Endothelial cell of umbilical vein (primary cell): ENCODE measurements at regions not wholly inside any gene's neighbourhood (a gene's known extent, or its start where the extent isn't known, plus 50 kb on each side); places are given as distances from the start of the nearest gene placed in this dataset.

Experiments
- EZH2 ChIP-seq: IDR thresholded peaks from 2 replicates; pipeline ENCODE4 v1.6.1; 2012; ENCODE audit warnings: borderline replicate concordance, low read depth, mild to moderate bottlenecking, moderate library complexity, low read length, inconsistent platforms; ENCODE audit not compliant: severe bottlenecking
- POLR2A ChIP-seq: IDR thresholded peaks from 2 replicates; pipeline ENCODE4 v1.6.1; 2012; ENCODE audit warnings: low read depth, mild to moderate bottlenecking, control low read depth, low read length
- TF ChIP-seq, protein P1 (sequence below), 2 donors: IDR thresholded peaks; 1 replicate in 1 of 2; 2 replicates in 1 of 2; pipeline ENCODE4 v1.5.1; 2011; ENCODE audit warnings: low read length in 2 of 2, mild to moderate bottlenecking in 2 of 2, moderate library complexity in 2 of 2, control low read depth in 1 of 2, inconsistent platforms in 1 of 2, low read depth in 1 of 2; ENCODE audit not compliant: insufficient read depth in 1 of 2; ENCODE audit errors: extremely low read depth in 1 of 2

GRCh38 chr2:120550893-120551446, 184.7 kb upstream of the GLI2 start:
- TF ChIP-seq, protein P1, sequence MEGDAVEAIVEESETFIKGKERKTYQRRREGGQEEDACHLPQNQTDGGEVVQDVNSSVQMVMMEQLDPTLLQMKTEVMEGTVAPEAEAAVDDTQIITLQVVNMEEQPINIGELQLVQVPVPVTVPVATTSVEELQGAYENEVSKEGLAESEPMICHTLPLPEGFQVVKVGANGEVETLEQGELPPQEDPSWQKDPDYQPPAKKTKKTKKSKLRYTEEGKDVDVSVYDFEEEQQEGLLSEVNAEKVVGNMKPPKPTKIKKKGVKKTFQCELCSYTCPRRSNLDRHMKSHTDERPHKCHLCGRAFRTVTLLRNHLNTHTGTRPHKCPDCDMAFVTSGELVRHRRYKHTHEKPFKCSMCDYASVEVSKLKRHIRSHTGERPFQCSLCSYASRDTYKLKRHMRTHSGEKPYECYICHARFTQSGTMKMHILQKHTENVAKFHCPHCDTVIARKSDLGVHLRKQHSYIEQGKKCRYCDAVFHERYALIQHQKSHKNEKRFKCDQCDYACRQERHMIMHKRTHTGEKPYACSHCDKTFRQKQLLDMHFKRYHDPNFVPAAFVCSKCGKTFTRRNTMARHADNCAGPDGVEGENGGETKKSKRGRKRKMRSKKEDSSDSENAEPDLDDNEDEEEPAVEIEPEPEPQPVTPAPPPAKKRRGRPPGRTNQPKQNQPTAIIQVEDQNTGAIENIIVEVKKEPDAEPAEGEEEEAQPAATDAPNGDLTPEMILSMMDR (IDR thresholded peaks at IDR 0.05; ENCODE audit: extremely low read depth in 1 of 2, insufficient read depth in 1 of 2, low read depth in 1 of 2, low read length in 2 of 2) = no peak
- TF ChIP-seq POLR2A = no peak
- no peak for TF ChIP-seq EZH2
